ENCODE measurements at regions not wholly inside any gene's neighbourhood (a gene's known extent, or its start where the extent isn't known, plus 50 kb on each side); places are given as distances from the start of the nearest gene placed in this dataset.

DNA sequence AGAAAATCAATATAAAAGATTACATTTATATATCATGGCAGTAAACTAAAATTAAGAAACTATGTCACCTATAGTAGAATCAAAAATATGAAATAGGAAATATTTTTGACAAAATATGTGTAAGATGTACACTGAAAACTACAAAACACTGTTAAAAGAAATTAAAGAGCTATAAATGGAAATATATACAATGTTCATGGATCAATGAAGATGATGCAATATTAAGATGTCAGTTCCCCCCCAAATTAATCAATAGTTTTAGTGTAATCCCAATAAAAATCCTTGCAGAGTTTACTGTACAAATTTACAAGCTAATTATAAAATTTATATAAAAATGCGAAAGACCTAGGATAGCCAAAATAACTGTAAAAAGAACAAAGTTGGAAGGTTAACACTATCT is 173.0 kb upstream of the ADRA1B start:
- H3K27ac ChIP-seq, result no peak overlapping the region
- TF ChIP-seq ZFX (IDR thresholded peaks at IDR 0.05; ENCODE audit: borderline replicate concordance), result no peak
- TF ChIP-seq, protein P1, sequence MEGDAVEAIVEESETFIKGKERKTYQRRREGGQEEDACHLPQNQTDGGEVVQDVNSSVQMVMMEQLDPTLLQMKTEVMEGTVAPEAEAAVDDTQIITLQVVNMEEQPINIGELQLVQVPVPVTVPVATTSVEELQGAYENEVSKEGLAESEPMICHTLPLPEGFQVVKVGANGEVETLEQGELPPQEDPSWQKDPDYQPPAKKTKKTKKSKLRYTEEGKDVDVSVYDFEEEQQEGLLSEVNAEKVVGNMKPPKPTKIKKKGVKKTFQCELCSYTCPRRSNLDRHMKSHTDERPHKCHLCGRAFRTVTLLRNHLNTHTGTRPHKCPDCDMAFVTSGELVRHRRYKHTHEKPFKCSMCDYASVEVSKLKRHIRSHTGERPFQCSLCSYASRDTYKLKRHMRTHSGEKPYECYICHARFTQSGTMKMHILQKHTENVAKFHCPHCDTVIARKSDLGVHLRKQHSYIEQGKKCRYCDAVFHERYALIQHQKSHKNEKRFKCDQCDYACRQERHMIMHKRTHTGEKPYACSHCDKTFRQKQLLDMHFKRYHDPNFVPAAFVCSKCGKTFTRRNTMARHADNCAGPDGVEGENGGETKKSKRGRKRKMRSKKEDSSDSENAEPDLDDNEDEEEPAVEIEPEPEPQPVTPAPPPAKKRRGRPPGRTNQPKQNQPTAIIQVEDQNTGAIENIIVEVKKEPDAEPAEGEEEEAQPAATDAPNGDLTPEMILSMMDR (IDR thresholded peaks at IDR 0.05), result no peak

DNA sequence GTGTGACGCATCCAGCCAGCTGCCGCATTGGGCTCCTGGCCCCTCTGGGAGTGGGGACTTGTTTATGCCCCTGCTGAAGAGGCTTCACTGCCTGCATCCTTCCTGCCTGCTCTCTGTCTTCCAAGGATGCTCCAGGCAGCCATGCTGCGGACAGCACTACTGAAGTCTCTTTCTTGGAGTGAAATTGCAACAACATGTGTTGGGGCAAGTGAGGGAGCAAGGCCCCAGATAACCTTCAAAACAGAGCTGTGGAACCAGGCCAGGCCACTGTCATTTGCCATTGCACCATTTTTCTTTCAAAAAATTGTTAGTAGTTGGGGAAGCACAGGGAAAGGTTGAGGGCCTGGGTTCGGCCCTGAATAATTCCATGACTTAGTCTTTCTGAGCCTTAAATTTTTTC is 169.6 kb upstream of the ADRA1B start:
- no peak for TF ChIP-seq ZFX (IDR thresholded peaks at IDR 0.05; ENCODE audit: borderline replicate concordance)
- TF ChIP-seq, protein P1 (IDR thresholded peaks at IDR 0.05), result no peak
- no peak overlapping the region for H3K27ac ChIP-seq

GRCh38 chr5:159749146-159749545 is 167.1 kb upstream of the ADRA1B start:
- no peak overlapping the region for H3K27ac ChIP-seq
- no peak for TF ChIP-seq ZFX (IDR thresholded peaks at IDR 0.05; ENCODE audit: borderline replicate concordance)
- TF ChIP-seq, protein P1 (IDR thresholded peaks at IDR 0.05), result no peak

DNA sequence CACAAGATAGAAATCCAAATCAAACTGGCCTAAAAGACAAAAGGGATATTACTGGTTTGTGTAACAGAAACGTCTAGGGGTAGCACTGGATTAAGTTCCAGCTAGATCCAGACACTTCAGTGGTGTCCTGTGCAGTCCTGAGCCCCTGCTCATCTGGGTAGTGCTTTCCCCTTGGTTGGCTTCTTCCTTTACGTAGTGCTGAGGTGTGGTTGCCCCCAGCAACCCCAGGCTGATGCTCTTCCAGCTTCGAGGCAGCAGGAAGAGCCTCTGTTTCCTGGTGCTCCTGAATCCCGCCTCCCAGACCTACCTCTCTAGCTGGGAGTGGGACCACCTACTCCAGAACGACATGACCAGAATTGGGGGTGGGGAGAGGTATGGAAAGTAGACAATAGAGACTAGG is 166.1 kb upstream of the ADRA1B start:
- TF ChIP-seq ZFX (IDR thresholded peaks at IDR 0.05; ENCODE audit: borderline replicate concordance), result no peak
- TF ChIP-seq, protein P1 (IDR thresholded peaks at IDR 0.05), result no peak
- no peak overlapping the region for H3K27ac ChIP-seq

GRCh38 chr5:159751459-159751858 is 164.8 kb upstream of the ADRA1B start:
- no peak overlapping the region for H3K27ac ChIP-seq
- no peak for TF ChIP-seq ZFX (IDR thresholded peaks at IDR 0.05; ENCODE audit: borderline replicate concordance)
- TF ChIP-seq, protein P1 (IDR thresholded peaks at IDR 0.05), result no peak

DNA sequence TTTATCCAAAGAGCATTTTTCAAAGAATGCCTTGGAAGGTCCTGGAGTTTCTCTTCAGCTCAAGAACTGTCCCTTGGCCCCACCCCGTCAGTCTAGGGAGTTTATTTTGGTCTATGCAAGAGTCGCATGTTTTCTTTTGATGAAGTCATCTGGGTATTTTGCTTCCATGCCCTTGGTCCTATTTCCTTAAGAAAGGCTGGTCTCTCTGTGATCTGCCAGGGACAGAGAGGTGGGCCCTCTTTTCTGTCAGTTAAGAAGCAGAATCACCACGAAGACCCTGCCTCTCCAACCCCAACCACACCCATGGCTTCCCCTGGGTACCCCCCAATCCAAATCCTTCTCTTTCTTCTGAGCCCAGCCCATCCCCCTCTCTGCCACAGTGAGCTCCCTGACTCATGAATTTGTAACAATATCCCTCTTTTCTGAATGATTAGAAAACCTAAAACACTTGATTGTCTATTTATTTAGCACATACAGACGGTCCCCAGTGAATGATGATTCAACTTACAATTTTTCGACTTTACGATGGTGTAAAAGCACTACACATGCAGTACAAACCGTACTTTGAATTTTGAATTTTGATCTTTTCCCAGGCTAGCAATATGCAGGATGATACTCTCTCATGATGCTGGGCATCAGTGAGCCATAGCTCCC is 163.5 kb upstream of the ADRA1B start:
- no peak overlapping the region for H3K27ac ChIP-seq
- TF ChIP-seq, protein P1 (IDR thresholded peaks at IDR 0.05), result no peak
- no peak for TF ChIP-seq ZFX (IDR thresholded peaks at IDR 0.05; ENCODE audit: borderline replicate concordance)

DNA sequence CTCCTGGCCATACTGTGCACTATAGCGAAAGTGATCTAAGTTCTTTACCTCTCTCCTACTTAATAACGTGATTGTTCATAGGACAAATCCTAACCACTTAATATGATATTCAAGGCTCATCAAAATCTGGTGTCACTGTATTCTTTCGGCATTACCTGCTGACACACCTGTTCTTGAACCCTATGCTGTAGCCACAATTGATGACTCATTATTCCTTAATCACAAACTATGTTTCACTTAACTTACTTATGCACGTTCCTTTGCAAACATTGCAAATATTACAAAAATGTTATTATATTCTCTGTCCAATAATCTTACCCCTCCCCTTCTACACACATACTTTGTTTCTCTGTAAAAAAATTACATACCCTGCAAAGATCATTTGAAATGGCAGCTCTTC is 158.1 kb upstream of the ADRA1B start:
- H3K27ac ChIP-seq, result no peak overlapping the region
- no peak for TF ChIP-seq ZFX (IDR thresholded peaks at IDR 0.05; ENCODE audit: borderline replicate concordance)
- TF ChIP-seq, protein P1 (IDR thresholded peaks at IDR 0.05), result no peak
